Vagina (tissue), 2 donors: ENCODE measurements at regions not wholly inside any gene's neighbourhood (a gene's known extent, or its start where the extent isn't known, plus 50 kb on each side); places are given as distances from the start of the nearest gene placed in this dataset.

Experiments used
- DNase-seq, 2 donors: peaks; one replicate each; pipeline ENCODE4 v3.0.0-alpha.2; 2017; ENCODE audit errors: extremely low spot score in 2 of 2
- H3K27ac ChIP-seq: fragments of 200-600 bp; sonication (generic); one replicate; pipeline ENCODE4 v1.5.1; 2019
- H3K27me3 ChIP-seq: fragments of 200-600 bp; sonication (generic); one replicate; pipeline ENCODE4 v1.5.1; 2019
- H3K36me3 ChIP-seq, 2 donors: fragments of 200-600 bp; sonication (generic); one replicate each; pipeline ENCODE4 v1.5.1; 2017 to 2019
- H3K4me1 ChIP-seq: fragments of 200-600 bp; sonication (generic); one replicate; pipeline ENCODE4 v1.5.1; 2019
- H3K4me3 ChIP-seq, 2 donors: fragments of 200-600 bp; sonication (generic); 1 replicate in 1 of 2; 2 replicates in 1 of 2; pipeline ENCODE4 v1.5.1; 2016 to 2019
- H3K9me3 ChIP-seq: fragments of 200-600 bp; sonication (generic); one replicate; pipeline ENCODE4 v1.5.1; 2019
- POLR2A ChIP-seq, 2 donors: fragments of 450-650 bp; IDR thresholded peaks; one replicate each; pipeline ENCODE4 v1.6.1; 2017; ENCODE audit warnings: antibody characterized with exemption in 2 of 2, mild to moderate bottlenecking in 2 of 2, moderate library complexity in 2 of 2
- POLR2AphosphoS5 ChIP-seq, 2 donors: sonication (generic); formaldehyde crosslinking; IDR thresholded peaks; one replicate each; pipeline ENCODE4 v1.9.0; 2017; ENCODE audit warnings: antibody characterized with exemption in 2 of 2, mild to moderate bottlenecking in 2 of 2, low read depth in 1 of 2; ENCODE audit not compliant: insufficient read depth in 1 of 2
- intact Hi-C: fragments of 100-400 bp; cut with DNase I; formaldehyde crosslinking; loops from one replicate; pipeline ENCODE4 v1.15.1; 2023
- TF ChIP-seq, protein P1 (sequence below), 3 experiments: fragments of 450-650 bp in 2 of 3; fragments of 200-600 bp in 1 of 3; sonication (generic) in 1 of 3; IDR thresholded peaks; one replicate each; pipeline ENCODE4 v1.5.1; 2017 to 2019; ENCODE audit warnings: antibody characterized with exemption in 3 of 3, mild to moderate bottlenecking in 2 of 3, moderate library complexity in 2 of 3

DNA sequence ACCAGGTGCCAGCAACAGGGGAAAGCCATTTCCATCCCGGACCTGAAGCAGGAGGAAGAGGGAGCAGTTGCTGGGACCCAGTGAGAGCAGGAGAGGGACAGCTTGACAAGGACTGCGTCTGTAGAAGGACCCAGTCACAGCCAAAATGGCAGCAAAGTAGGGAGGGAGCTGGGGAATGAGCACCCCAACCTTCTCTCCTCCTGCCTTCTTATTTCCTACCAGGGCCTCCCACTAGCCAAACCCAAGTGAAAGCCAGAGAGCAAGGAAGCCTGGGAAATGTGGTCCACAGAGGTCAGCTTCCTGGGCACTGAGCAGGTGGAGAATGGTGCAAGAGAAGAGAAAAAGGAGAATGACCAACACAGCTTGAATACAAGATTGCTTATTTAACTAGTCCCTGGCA is 108.5 kb upstream of the MYL2 start:
- Histone ChIP-seq H3K27me3 (peaks cover 9% of the 10 kb centered on the region), H3K4me1 (no peaks in the 10 kb centered on the region), H3K36me3 (no peaks in the 10 kb centered on the region), H3K9me3 (no peaks in the 10 kb centered on the region), H3K27ac (no peak overlapping the region), H3K4me3 (no peak overlapping the region)
- intact Hi-C loops: no loop called here
- no peak for TF ChIP-seq POLR2AphosphoS5 (IDR thresholded peaks at IDR 0.05; ENCODE audit: insufficient read depth in 1 of 2, low read depth in 1 of 2)
- no peak for TF ChIP-seq POLR2A (IDR thresholded peaks at IDR 0.05)
- TF ChIP-seq, protein P1, sequence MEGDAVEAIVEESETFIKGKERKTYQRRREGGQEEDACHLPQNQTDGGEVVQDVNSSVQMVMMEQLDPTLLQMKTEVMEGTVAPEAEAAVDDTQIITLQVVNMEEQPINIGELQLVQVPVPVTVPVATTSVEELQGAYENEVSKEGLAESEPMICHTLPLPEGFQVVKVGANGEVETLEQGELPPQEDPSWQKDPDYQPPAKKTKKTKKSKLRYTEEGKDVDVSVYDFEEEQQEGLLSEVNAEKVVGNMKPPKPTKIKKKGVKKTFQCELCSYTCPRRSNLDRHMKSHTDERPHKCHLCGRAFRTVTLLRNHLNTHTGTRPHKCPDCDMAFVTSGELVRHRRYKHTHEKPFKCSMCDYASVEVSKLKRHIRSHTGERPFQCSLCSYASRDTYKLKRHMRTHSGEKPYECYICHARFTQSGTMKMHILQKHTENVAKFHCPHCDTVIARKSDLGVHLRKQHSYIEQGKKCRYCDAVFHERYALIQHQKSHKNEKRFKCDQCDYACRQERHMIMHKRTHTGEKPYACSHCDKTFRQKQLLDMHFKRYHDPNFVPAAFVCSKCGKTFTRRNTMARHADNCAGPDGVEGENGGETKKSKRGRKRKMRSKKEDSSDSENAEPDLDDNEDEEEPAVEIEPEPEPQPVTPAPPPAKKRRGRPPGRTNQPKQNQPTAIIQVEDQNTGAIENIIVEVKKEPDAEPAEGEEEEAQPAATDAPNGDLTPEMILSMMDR (IDR thresholded peaks at IDR 0.05): no peak
- DNase-seq: no peak

DNA sequence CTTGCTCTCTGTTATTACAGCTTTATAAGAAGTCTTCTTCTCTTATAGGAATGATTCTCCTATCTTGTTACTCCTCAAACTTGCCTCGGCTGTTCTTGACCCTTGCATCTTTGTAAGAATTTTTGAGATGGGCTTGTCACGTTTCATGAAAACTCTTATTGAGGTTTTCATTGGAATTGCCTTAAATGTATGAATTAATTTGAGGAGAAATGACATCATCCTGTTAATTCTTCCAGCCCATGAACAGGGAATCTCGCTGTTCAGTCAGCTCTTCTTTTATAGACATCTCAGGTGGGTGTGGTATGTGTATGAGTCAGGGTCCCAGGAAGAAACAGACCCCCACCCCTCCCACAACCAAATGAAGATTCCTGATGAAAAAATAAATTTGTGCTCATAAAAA is 107.1 kb upstream of the MYL2 start:
- no peak overlapping the region for H3K4me3 ChIP-seq
- H3K36me3 ChIP-seq: no peaks in the 10 kb centered on the region
- H3K27me3 ChIP-seq: peaks cover under 1% of the 10 kb centered on the region
- TF ChIP-seq POLR2AphosphoS5 (IDR thresholded peaks at IDR 0.05; ENCODE audit: insufficient read depth in 1 of 2, low read depth in 1 of 2): no peak
- H3K4me1 ChIP-seq: no peaks in the 10 kb centered on the region
- intact Hi-C loops: no loop called here
- H3K9me3 ChIP-seq: no peaks in the 10 kb centered on the region
- no peak for DNase-seq
- H3K27ac ChIP-seq: no peak overlapping the region

DNA sequence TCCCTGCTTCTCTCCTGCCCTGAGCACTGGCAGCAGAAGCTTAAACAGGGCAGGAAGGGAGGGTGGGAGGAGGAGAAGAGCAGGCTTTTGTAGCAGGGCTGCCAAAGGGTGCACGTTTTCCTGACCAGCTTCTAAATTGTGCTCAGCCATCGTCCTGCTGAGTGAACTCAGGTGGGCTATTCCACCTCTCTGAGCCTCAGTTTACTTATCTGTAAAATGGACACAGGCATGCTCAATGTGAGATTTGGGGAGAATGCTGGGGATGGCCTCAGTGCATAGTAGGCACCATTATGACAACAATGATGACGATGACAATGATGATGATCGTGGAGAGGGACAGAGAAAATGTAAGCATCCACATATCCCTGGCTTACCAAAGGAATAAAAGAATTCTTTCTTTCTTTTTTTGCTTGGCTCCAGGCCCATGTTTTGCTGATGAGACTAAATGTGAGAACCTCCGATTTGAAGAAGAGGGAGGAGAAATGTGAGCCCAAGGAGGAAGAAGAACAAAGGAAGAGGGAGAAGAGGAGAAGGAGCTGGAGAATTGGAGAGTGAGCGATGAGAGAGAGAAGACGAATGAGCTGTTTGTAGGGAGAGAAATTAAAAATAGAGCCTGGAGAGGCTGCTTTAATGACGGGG is 105.5 kb upstream of the MYL2 start:
- no peaks in the 10 kb centered on the region for H3K4me1 ChIP-seq
- H3K9me3 ChIP-seq: no peaks in the 10 kb centered on the region
- intact Hi-C loops: no loop called here
- TF ChIP-seq POLR2A (IDR thresholded peaks at IDR 0.05) (no peak), POLR2AphosphoS5 (IDR thresholded peaks at IDR 0.05; ENCODE audit: insufficient read depth in 1 of 2, low read depth in 1 of 2) (no peak)
- TF ChIP-seq, protein P1 (IDR thresholded peaks at IDR 0.05): no peak
- H3K27me3 ChIP-seq: no peaks in the 10 kb centered on the region
- H3K27ac ChIP-seq: no peak overlapping the region
- no peak for DNase-seq
- no peak overlapping the region for H3K4me3 ChIP-seq
- H3K36me3 ChIP-seq: no peaks in the 10 kb centered on the region

DNA sequence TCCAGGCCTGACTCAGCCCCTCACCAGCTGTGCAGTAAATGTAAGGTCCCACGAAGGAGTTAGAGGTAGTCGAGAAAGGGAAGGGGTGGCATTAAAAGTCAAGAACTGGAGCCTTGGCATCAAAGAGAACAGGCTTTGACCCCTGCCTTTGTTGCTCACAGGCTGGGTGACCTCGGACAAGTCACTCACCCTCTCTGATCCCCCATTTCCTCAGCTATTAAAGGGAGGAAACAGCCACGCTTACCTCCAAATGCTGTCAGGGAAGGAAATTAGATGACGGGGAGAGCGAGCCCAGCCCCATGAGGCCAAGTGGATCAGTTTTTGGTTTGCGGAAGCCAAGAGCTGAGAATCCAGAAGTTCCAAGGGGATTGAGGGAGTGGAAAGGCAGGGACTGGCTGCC is 104.9 kb upstream of the MYL2 start:
- no peak overlapping the region for H3K4me3 ChIP-seq
- no peaks in the 10 kb centered on the region for H3K27me3 ChIP-seq
- no peaks in the 10 kb centered on the region for H3K4me1 ChIP-seq
- intact Hi-C loops: no loop called here
- H3K9me3 ChIP-seq: no peaks in the 10 kb centered on the region
- no peaks in the 10 kb centered on the region for H3K36me3 ChIP-seq
- TF ChIP-seq, protein P1 (IDR thresholded peaks at IDR 0.05): no peak
- no peak for TF ChIP-seq POLR2AphosphoS5 (IDR thresholded peaks at IDR 0.05; ENCODE audit: insufficient read depth in 1 of 2, low read depth in 1 of 2)
- no peak for TF ChIP-seq POLR2A (IDR thresholded peaks at IDR 0.05)
- no peak for DNase-seq
- no peak overlapping the region for H3K27ac ChIP-seq

DNA sequence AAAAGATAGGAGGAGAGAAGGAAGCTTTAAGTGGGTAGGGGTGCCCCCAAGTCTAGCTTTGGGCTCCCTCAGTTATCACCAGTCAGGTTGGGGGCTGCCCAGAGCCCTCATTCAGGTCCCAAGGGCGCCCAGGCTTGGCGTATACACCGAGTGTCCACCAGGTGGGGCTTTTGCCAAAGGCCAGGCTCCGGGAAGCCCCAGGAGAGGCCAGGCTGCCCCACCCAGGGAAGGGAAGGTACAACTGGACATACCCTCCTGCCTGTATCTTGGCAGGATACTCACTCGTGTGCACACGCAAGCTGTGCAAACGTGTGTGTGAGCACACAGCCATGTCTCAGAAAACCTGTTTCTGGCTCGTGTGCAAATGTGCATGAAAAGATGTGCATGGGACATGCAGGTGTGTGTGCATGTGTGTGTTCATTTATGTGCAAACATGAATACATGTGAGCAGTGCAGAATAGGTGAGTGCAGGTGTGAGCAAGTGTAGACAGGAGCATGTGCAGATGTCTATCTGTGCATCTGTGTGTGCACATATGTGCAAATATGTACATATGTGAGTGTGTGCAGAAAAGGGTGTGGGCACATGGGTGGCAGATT is 103.9 kb upstream of the MYL2 start:
- H3K4me3 ChIP-seq: no peak overlapping the region
- TF ChIP-seq POLR2AphosphoS5 (IDR thresholded peaks at IDR 0.05; ENCODE audit: insufficient read depth in 1 of 2, low read depth in 1 of 2) (no peak), POLR2A (IDR thresholded peaks at IDR 0.05) (no peak)
- TF ChIP-seq, protein P1 (IDR thresholded peaks at IDR 0.05): peak; percentile 39 to 47 (median 40)
- no peaks in the 10 kb centered on the region for H3K4me1 ChIP-seq
- no peaks in the 10 kb centered on the region for H3K27me3 ChIP-seq
- no peak for DNase-seq
- H3K36me3 ChIP-seq: no peaks in the 10 kb centered on the region
- H3K27ac ChIP-seq: no peak overlapping the region
- intact Hi-C loops: no loop called here
- H3K9me3 ChIP-seq: no peaks in the 10 kb centered on the region
